GM12892 (cell line): ENCODE measurements at regions not wholly inside any gene's neighbourhood (a gene's known extent, or its start where the extent isn't known, plus 50 kb on each side); places are given as distances from the start of the nearest gene placed in this dataset.

ENCODE experiments used
- POLR2A ChIP-seq: IDR thresholded peaks from 2 replicates; pipeline ENCODE4 v1.6.1; 2011; ENCODE audit warnings: low read depth, low read length, control low read depth
- POLR2AphosphoS5 ChIP-seq: IDR thresholded peaks from 2 replicates; pipeline ENCODE4 v1.6.1; 2011; ENCODE audit warnings: low read depth, low read length, control low read depth

- no peak for TF ChIP-seq POLR2A
- no peak for TF ChIP-seq POLR2AphosphoS5
Observed at GRCh38 chr1:91582431-91582921, 81.8 kb downstream of the CDC7 start.
